ENCODE measurements at regions not wholly inside any gene's neighbourhood (a gene's known extent, or its start where the extent isn't known, plus 50 kb on each side); places are given as distances from the start of the nearest gene placed in this dataset.

DNA sequence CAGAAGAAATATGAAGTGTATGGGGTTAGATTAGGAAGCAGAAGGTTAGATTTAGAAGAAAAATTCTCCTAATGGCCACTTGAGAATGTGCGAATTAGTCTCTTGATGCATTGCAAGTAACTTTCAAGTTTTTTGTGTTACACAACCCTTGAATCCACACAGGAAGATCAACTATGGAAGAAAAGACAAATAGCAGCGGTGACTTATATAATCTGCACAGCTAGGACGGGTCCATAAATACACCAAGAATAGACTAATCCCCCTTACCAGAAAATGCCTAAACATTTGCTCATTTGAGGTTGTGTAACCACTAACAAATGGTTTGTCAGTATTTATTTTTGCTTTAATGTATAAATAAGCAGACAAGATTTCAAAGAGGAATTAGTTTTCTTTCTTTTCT, 182.6 kb downstream of the TGFB2 start:
- in situ Hi-C loops (cut with HindIII; ENCODE audit: low pct_ligation_motif_present, low sequenced_read_pairs) = no loop called here
- TF ChIP-seq, protein P1, sequence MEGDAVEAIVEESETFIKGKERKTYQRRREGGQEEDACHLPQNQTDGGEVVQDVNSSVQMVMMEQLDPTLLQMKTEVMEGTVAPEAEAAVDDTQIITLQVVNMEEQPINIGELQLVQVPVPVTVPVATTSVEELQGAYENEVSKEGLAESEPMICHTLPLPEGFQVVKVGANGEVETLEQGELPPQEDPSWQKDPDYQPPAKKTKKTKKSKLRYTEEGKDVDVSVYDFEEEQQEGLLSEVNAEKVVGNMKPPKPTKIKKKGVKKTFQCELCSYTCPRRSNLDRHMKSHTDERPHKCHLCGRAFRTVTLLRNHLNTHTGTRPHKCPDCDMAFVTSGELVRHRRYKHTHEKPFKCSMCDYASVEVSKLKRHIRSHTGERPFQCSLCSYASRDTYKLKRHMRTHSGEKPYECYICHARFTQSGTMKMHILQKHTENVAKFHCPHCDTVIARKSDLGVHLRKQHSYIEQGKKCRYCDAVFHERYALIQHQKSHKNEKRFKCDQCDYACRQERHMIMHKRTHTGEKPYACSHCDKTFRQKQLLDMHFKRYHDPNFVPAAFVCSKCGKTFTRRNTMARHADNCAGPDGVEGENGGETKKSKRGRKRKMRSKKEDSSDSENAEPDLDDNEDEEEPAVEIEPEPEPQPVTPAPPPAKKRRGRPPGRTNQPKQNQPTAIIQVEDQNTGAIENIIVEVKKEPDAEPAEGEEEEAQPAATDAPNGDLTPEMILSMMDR (IDR thresholded peaks at IDR 0.05; ENCODE audit: low read depth, low read length, missing control alignments) = no peak
- H3K4me3 ChIP-seq (ENCODE audit: low read depth, low read length) = no peak overlapping the region
- no peak overlapping the region for H3K27ac ChIP-seq
- no peak for DNase-seq
- no peaks in the 10 kb centered on the region for H3K36me3 ChIP-seq (replicated peaks)
- no peaks in the 10 kb centered on the region for H3K27me3 ChIP-seq (replicated peaks)

DNA sequence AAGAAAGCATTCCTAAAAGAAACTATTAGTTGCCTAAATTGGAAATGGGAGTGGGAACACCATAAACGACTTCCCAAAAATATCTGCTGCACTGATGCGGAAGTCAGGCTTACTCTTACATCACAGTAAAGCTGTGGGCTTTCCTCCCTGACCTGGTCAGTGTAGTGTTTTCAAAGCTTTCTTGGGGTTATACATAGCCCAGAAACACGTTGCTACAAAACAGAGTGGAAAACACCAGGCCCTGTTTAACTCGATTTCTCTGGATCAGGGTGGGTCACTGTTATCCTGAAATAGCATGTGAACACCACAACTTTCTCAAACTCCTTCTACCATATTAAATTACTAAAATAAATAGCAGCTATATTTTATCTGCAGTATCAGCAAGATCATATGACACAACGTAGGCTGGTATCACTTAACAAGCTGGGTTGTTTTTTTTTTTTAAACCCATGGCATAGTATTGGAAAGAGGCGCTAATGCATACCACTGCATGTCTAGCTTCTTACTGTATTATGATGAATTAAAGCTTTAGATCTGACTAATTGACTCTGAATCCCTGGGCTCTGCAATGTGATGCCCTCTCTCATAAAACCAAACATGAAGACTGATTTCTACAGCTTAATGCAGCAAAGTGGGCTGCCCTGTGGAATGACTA, 184.6 kb downstream of the TGFB2 start:
- in situ Hi-C loops (cut with HindIII; ENCODE audit: low pct_ligation_motif_present, low sequenced_read_pairs) = no loop called here
- H3K36me3 ChIP-seq (replicated peaks) = no peaks in the 10 kb centered on the region
- H3K27ac ChIP-seq = peak overlapping the region; percentile 31
- H3K4me3 ChIP-seq (ENCODE audit: low read depth, low read length) = no peak overlapping the region
- TF ChIP-seq, protein P1 (IDR thresholded peaks at IDR 0.05; ENCODE audit: low read depth, low read length, missing control alignments) = no peak
- H3K27me3 ChIP-seq (replicated peaks) = no peaks in the 10 kb centered on the region
- DNase-seq = peak; percentile 26

DNA sequence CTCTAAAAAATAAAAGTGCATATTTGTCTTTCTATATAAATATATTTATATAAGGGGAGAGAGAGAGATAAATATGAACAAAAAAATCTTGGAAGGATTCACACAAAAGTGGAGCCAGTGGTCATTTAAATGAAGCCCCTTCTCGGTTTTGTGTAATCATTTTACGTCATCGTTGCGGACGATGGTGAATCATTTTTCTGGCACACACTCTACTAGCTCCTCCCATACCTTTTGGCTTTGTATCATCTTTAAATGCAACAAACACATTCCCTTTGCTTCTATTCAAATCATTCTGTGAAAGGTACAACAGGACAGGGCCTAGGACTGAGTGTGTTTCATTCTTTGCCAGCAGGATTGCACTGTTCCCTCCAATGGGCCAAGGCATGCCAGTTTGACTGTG, 186.8 kb downstream of the TGFB2 start:
- Histone ChIP-seq H3K27ac (no peak overlapping the region), H3K27me3 (replicated peaks) (no peaks in the 10 kb centered on the region), H3K4me3 (ENCODE audit: low read depth, low read length) (no peak overlapping the region), H3K36me3 (replicated peaks) (no peaks in the 10 kb centered on the region)
- DNase-seq = no peak
- TF ChIP-seq, protein P1 (IDR thresholded peaks at IDR 0.05; ENCODE audit: low read depth, low read length, missing control alignments) = no peak
- in situ Hi-C loops (cut with HindIII; ENCODE audit: low pct_ligation_motif_present, low sequenced_read_pairs) = no loop called here

DNA sequence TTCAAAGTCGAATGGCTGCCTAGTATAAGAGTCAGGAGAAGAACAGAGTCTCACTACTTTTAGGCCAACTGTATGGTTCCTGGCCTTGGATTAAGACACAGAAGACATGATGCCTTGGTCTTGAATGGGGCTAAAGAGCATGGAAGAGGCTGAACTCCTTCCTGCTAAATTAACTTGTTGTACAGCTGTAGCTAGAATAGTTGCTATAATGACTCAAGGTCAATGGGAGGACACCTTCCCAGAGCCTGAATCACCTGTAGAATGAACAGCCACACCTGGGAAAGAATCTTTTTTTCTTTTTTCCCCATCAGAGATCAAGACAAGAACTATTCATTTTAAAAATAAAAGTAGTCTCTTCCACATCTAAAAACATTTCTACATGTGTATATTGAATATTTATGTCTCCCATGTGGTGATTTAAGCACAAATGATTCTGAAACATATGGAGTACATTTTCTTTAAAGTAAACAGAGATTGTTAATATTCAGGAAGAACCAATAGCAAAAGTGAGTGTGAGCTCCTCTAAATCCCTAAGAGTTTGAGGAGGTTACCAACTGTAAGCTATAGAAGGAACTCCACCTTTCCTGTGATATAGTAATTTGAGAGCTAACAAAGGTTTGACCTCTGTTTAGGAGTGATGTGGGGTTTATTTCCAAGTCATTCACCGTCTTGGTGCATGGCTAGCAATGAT, 191.3 kb downstream of the TGFB2 start:
- in situ Hi-C loops (cut with HindIII; ENCODE audit: low pct_ligation_motif_present, low sequenced_read_pairs) = no loop called here

DNA sequence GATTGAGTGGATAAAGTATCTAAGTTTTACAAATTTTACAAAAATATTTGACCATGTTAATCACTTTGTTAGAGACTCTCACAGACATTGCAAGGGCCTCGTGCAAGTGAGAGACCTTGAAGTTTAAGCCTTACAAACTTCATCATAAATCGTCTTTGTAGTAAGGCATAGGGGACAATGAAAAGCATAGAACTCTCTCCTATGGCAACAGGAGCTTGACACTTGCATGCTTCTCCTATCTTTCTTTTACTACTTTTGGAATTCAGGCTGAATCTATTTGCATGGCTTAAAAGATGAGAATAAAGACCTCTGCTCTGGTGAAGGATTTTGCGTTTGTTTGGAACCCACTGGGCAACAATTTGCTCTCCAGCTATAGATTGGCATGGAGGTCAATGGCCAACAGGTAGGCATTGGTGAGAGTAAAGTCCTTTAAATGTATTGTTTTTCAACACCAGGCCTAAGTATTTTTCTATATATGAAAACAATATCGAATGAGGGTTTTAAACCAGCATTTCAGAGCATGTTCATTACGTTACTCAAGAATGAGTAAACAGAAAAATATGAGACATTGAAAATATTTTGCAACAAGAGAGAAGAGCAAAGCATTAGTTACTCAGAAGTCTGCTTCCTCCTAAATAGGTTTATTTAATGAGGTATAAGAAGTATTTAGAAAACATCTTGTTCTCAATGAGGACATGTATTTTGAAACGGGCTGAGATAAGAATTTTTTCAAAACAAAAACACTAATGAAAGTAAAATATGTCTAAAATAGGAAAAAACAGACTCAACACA, 192.2 kb downstream of the TGFB2 start:
- H3K27me3 ChIP-seq (replicated peaks) = no peaks in the 10 kb centered on the region
- no peak for DNase-seq
- peak overlapping the region; percentile 55 for H3K27ac ChIP-seq
- TF ChIP-seq, protein P1 (IDR thresholded peaks at IDR 0.05; ENCODE audit: low read depth, low read length, missing control alignments) = no peak
- H3K36me3 ChIP-seq (replicated peaks) = no peaks in the 10 kb centered on the region
- no peak overlapping the region for H3K4me3 ChIP-seq (ENCODE audit: low read depth, low read length)
- in situ Hi-C loops (cut with HindIII; ENCODE audit: low pct_ligation_motif_present, low sequenced_read_pairs) = no loop called here

More for the DNA sequence above, 191.3 kb downstream of the TGFB2 start:
- Histone ChIP-seq H3K27me3 (replicated peaks) (no peaks in the 10 kb centered on the region), H3K27ac (no peak overlapping the region), H3K36me3 (replicated peaks) (no peaks in the 10 kb centered on the region), H3K4me3 (ENCODE audit: low read depth, low read length) (no peak overlapping the region)
- no peak for DNase-seq
- TF ChIP-seq, protein P1 (IDR thresholded peaks at IDR 0.05; ENCODE audit: low read depth, low read length, missing control alignments) = no peak
